Kidney epithelial cell (primary cell): ENCODE measurements at regions not wholly inside any gene's neighbourhood (a gene's known extent, or its start where the extent isn't known, plus 50 kb on each side); places are given as distances from the start of the nearest gene placed in this dataset.

ENCODE experiments used
- DNase-seq: peaks from one replicate; pipeline ENCODE4 v3.0.0-alpha.2; 2010; ENCODE audit warnings: low read depth
- H3K27me3 ChIP-seq: 2 replicates; pipeline ENCODE4 v1.6.0; 2011; ENCODE audit warnings: low read length; ENCODE audit not compliant: control insufficient read depth, insufficient read depth
- H3K36me3 ChIP-seq: 2 replicates; pipeline ENCODE4 v1.5.1; 2011; ENCODE audit warnings: low read length; ENCODE audit not compliant: control insufficient read depth, insufficient read depth
- H3K4me3 ChIP-seq: 2 replicates; pipeline ENCODE4 v1.5.1; 2011; ENCODE audit warnings: low read depth, mild to moderate bottlenecking, control low read depth, low read length
- TF ChIP-seq, protein P1 (sequence below): IDR thresholded peaks from 2 replicates; pipeline ENCODE4 v1.5.1; 2011; ENCODE audit warnings: mild to moderate bottlenecking, moderate library complexity, low read length, control low read depth, inconsistent platforms; ENCODE audit not compliant: insufficient read depth, poor library complexity, severe bottlenecking

DNA sequence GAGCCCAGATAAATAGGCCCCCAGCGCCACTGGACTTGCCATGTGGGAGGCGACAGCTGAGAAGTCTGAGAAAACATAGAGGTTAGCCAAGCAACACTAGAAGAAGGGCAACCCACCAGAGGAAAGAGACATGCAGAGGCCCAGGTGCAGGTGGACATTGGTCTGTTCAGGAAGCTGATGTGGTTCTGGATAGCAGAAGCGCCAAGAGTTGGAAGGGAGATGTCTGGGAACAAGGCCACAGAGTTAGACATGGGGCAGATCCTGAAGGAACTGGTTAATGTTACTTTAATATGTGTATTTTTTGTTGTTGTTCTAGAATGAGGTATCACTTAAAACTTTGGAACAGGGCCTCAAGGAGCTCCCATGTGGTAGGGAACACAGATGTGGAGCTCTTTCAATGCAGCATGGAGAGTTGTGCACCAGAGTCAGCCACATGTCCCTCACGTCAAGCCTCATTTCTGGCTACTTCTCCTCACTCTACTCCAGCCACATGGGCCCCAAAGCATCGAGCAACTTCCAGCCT is 62.2 kb upstream of the PKDCC start:
- Histone ChIP-seq H3K27me3 (peaks cover 4% of the 10 kb centered on the region), H3K36me3 (no peaks in the 10 kb centered on the region), H3K4me3 (no peak overlapping the region)
- TF ChIP-seq, protein P1, sequence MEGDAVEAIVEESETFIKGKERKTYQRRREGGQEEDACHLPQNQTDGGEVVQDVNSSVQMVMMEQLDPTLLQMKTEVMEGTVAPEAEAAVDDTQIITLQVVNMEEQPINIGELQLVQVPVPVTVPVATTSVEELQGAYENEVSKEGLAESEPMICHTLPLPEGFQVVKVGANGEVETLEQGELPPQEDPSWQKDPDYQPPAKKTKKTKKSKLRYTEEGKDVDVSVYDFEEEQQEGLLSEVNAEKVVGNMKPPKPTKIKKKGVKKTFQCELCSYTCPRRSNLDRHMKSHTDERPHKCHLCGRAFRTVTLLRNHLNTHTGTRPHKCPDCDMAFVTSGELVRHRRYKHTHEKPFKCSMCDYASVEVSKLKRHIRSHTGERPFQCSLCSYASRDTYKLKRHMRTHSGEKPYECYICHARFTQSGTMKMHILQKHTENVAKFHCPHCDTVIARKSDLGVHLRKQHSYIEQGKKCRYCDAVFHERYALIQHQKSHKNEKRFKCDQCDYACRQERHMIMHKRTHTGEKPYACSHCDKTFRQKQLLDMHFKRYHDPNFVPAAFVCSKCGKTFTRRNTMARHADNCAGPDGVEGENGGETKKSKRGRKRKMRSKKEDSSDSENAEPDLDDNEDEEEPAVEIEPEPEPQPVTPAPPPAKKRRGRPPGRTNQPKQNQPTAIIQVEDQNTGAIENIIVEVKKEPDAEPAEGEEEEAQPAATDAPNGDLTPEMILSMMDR: no peak
- no peak for DNase-seq

DNA sequence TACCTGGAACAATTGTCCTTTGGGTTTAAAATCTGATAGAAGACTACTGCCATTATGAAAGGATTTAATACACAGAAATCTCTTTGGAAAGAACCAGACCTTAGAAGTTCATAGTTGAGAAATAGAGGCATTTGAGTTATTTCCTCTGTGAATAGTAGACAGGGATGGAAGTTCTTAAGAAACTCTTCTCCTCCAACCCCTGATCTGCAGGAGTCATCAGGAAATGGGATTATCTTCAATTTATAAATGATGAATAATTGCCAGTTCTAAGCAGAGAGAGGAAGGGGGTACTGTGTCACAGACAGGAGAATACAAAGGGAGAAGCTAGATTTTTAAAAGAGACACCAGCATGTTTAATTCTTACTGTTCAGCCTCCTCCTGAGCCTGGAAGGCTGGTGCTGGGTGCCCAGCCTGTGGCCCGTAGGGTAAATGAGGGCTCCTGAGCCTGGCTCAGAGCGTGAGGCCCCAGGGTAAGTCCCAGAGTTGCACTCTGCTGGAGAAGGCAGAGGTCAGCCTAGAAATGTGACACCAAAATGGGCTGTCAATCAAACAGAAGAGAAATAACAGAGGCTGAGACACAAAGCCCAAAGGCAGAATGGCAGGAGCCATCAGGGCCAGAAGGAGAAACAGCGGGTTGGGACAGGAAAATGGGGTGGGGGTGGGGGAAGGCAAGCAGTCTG is 58.2 kb upstream of the PKDCC start:
- TF ChIP-seq, protein P1: no peak
- no peak for DNase-seq
- Histone ChIP-seq H3K36me3 (no peaks in the 10 kb centered on the region), H3K27me3 (peaks cover 4% of the 10 kb centered on the region), H3K4me3 (no peak overlapping the region)

DNA sequence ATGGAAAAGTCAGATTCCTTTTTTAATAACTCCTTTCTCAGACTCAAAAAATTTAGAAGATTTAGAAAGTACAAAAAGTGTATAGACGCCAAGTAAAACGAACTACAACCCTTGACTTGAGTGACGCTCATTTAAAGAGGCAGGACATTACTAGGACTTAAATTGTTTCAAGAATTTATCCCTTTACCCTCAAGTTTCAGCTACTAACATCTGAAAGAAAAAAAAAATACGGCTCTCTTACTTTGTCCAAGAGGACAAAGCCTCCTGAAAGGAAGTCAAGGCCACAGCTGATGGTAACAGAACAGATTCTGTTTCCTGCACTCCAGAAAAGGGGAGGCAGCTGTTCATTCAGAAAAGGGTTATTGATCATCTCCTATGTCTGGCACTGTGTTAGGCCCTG is 57.6 kb upstream of the PKDCC start:
- Histone ChIP-seq H3K36me3 (no peaks in the 10 kb centered on the region), H3K4me3 (no peak overlapping the region), H3K27me3 (peaks cover 4% of the 10 kb centered on the region)
- DNase-seq: no peak
- TF ChIP-seq, protein P1: no peak

DNA sequence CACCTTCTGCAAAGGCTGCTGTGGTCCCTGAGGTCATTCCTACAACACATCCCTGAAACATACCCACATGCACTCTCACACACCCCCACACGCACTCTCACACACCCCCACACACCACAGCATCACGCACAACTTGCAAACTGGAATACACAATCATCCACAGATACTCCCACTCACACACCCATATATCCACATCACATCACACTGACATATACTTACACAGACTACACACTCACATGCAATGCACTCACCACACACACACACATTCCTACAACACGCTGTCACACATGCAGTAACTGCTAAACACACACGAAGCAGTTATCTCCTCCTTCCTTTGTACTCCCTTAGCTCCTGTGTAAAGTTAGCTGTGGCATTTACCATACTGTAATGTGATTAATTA is 57.1 kb upstream of the PKDCC start:
- no peak overlapping the region for H3K4me3 ChIP-seq
- no peak for DNase-seq

DNA sequence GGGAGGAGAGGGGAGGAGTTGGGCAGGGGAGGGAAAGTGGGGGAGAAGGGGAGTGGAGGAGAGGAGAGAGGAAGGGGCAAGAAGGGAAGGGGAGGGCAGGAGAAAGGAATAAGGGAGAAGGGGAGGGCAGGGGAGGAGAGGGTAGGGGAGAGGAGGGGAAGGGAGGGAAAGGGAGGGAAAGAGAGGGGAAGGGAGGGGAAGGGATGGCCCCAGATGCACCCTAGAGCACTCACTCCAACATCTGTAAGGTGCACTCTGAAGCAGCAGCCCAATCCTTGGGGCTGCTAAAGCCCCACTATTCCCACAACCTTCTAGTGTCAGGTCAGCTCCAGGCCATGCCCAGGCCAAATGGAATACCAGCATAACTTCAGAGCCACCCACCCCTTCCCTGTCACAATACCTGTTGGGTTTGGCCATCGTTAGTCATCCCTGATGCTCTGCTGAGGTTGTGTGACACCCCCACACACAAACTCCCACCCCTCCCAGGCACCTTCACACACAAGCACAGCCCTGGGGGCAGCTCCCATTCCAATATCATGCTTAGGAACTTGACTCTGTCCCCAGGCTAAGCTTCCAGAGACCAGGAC is 55.7 kb upstream of the PKDCC start:
- TF ChIP-seq, protein P1: no peak
- H3K27me3 ChIP-seq: peaks cover 4% of the 10 kb centered on the region
- no peaks in the 10 kb centered on the region for H3K36me3 ChIP-seq
- no peak overlapping the region for H3K4me3 ChIP-seq
- DNase-seq: no peak

More for the DNA sequence above, 57.1 kb upstream of the PKDCC start:
- peaks cover 4% of the 10 kb centered on the region for H3K27me3 ChIP-seq
- TF ChIP-seq, protein P1: no peak
- H3K36me3 ChIP-seq: no peaks in the 10 kb centered on the region
